GM12873 (cell line): ENCODE measurements at regions not wholly inside any gene's neighbourhood (a gene's known extent, or its start where the extent isn't known, plus 50 kb on each side); places are given as distances from the start of the nearest gene placed in this dataset.

Source experiments
- TF ChIP-seq, protein P1 (sequence below): IDR thresholded peaks from 2 replicates; pipeline ENCODE4 v1.5.1; 2012; ENCODE audit warnings: low read depth, mild to moderate bottlenecking, moderate library complexity, low read length, control low read depth; ENCODE audit not compliant: insufficient read depth; ENCODE audit errors: missing control alignments

DNA sequence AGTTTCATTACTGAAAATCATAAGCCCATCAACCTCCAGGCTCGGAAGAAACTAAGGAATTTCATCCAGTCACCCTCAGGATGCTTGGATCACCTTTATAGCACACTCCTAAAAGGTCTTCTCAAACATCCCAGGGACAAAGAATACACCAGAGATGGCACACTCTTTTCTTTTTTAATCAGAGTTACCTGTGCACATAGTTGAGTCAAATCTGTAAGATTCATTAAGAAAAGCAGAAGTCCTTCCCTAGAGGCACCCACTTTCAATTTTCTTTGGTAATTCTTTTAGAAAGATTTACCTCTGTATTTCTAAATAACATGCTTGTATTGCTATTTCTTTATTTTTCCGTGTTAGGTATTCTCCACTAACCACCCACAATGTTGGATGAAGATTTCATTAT lies 50.6 kb upstream of the IL6 start:
- TF ChIP-seq, protein P1, sequence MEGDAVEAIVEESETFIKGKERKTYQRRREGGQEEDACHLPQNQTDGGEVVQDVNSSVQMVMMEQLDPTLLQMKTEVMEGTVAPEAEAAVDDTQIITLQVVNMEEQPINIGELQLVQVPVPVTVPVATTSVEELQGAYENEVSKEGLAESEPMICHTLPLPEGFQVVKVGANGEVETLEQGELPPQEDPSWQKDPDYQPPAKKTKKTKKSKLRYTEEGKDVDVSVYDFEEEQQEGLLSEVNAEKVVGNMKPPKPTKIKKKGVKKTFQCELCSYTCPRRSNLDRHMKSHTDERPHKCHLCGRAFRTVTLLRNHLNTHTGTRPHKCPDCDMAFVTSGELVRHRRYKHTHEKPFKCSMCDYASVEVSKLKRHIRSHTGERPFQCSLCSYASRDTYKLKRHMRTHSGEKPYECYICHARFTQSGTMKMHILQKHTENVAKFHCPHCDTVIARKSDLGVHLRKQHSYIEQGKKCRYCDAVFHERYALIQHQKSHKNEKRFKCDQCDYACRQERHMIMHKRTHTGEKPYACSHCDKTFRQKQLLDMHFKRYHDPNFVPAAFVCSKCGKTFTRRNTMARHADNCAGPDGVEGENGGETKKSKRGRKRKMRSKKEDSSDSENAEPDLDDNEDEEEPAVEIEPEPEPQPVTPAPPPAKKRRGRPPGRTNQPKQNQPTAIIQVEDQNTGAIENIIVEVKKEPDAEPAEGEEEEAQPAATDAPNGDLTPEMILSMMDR, result no peak

DNA sequence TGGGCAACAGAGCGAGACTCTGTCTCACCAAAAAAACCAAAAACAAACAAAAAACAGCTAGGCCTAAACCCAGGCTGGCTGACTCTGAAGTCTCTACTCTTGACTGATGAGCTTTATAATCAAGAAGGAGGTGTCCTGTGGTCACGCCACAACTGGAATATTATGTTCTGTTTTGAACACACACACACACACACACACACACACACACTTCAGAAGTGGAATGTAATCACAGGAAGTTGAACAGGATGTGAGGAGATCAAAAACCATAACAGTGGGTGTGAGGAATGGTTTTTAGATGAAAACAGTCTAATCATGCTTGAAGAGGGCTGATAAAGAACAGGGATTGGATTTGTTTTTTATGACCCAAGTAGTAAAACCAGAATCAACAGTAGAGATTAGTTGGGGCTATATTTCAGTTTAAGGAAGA lies 51.1 kb upstream of the IL6 start:
- TF ChIP-seq, protein P1, result no peak

DNA sequence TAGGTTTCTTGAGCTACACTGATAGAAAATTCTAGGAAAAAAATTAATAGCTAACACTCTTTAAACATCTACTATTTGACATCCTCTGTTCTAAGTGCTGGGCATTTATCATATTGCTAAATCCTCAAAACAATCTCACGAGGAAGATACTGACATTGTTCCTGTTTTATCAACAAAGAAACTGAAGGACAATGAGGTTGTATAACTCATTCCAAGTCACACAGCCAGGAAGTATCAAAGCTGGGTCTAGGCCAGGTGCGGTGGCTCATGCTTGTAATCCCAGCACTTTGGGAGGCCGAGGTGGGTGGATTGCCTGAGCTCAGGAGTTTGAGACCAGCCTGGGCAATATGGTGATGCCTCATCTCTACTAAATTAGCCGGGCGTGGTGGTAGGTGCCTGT lies 51.6 kb upstream of the IL6 start:
- TF ChIP-seq, protein P1, result no peak

DNA sequence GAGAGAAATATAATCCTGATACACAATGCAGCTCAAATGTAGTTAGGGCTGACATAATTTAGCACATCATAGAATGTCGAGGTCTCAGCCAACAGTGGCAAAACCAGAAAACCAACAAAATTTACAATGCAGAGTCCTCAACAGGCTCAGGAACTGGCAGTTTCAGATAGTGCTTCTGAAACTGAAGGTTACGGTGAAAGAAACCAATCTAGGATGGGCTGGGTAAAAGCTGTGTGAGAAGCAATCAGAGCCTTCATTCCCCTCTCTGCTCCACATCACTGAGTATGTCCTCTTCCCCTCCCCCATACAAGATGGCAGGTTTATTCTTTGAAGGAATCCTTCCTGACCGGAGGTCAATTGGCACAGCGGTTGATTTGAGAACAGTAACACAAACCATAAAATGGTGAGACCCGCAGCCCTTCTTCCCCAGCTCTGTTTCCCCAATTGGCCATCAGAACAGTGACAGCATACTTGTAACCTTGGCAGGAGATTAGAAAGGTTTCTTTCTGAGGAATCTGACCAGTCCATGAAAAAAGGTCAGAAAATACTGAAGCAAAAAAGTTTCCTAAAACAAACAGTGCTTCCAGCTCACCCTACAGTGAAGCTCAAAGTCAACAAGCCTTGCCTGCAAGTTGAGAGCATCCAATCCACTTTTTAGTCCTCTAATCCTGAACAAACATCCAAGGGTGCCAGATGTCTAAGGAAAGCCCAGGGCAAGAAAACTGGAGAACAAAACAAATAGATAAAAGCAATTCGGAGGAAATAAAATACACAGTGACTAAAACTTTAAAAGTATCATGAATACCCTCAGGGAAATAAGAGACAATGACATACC lies 53.9 kb upstream of the IL6 start:
- TF ChIP-seq, protein P1, result no peak

DNA sequence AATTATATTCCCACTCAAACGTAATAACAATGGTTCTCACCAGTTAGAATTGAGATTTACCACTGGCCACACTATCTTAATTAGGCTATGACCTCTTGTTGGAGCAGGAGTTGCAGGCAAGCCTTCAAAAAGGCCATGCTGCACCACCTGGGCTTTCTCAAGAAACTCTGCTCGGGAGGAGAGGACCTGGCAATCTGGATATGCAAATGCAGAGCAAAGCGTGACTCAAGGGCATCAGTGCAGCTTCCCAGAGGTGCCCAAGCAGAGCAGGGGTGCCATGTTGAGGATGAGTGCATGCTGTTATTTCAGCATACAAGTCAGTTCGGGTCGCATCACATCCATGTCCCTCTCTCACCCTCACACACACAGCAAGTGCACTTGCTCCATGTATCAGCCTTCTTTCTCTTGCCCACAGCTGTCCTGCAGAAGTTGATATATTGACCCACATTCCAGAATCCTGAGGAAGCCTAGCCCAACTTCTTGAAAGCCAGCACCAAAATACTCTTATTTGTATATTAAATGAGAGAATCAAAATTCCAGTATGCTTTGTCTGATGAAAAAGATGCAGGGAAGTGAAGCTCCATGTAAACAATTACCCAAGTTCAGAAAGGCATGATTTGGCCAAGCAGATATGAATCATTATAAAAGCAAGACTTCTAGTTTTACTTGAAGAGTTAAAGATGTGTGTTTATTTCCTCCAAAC lies 55.7 kb upstream of the IL6 start:
- TF ChIP-seq, protein P1, result no peak

DNA sequence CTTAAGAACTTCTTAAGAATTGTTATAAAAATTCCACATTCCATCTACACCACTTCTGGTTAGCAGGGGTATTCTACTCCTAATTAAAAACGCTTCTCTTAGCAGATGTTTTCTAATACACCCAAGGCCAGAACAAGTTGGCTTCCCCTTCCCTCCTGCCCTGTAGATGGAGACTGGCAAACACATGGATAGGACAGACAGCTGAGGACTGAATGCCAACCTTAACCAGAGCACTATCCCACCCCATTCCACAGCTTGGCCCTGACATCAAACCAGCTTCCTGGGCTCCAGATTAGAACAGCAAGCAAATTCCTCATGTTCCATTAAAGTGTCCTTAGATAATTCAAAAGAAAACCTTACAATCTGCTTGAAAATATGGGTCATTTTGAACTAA lies 56.6 kb upstream of the IL6 start:
- TF ChIP-seq, protein P1, result no peak

DNA sequence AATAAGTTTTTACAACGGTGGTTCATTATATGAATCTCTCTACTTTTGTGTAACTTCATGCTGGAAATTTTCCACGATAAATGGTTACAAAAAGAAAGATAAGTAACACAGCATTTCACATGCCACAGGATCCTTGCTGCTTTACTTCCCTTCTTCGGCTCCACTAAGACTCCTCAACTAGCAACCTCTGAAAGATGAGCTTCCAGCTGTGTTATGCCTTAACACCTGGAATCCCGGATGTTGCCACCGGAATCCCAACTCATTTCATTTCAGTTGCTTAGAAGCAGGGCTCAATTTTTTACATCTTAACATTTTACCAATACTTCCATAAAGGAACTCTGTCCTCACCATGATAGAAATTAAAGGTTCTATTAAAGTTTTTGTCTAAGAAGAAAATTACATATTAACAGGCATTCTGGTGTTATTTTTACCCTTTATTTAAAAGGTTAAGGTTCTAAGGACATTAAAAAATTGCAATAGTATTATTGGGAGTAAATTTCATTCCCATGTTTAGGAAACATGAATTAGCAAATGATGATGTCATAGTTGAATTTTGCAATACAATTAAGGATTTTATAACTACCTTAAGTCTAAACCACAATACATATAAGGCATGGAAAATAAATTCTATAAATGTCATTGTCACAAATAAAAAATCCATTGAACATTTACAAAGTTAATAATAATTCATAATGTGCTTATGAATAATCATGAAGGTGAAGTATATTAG lies 57.1 kb upstream of the IL6 start:
- TF ChIP-seq, protein P1, result no peak
